Fibroblast of mammary gland (primary cell): ENCODE measurements at regions not wholly inside any gene's neighbourhood (a gene's known extent, or its start where the extent isn't known, plus 50 kb on each side); places are given as distances from the start of the nearest gene placed in this dataset.

Experiments
- DNase-seq: peaks from one replicate; pipeline ENCODE4 v3.0.0-alpha.2; 2010; ENCODE audit warnings: low read depth
- H3K4me3 ChIP-seq: 2 replicates; pipeline ENCODE4 v1.5.1; 2011; ENCODE audit warnings: low read depth, mild to moderate bottlenecking, low read length, moderate library complexity; ENCODE audit not compliant: control insufficient read depth
- CTCF ChIP-seq: conservative IDR thresholded peaks from 2 replicates; pipeline ENCODE4 v1.5.1; 2011; ENCODE audit warnings: low read depth, low read length, inconsistent platforms; ENCODE audit not compliant: control insufficient read depth, insufficient read depth

- no peak for TF ChIP-seq CTCF
- no peak for DNase-seq
Observed at GRCh38 chr10:2866569-2866968, 200.8 kb upstream of the PFKP start.

GRCh38 chr10:2861632-2862210 is 205.6 kb upstream of the PFKP start:
- TF ChIP-seq CTCF: no peak
- DNase-seq: no peak
- no peak overlapping the region for H3K4me3 ChIP-seq

More at GRCh38 chr10:2866569-2866968, 200.8 kb upstream of the PFKP start:
- no peak overlapping the region for H3K4me3 ChIP-seq

- no peak overlapping the region for H3K4me3 ChIP-seq
- TF ChIP-seq CTCF: no peak
- DNase-seq: no peak
Observed at GRCh38 chr10:2858452-2858851, 208.9 kb upstream of the PFKP start.

DNA sequence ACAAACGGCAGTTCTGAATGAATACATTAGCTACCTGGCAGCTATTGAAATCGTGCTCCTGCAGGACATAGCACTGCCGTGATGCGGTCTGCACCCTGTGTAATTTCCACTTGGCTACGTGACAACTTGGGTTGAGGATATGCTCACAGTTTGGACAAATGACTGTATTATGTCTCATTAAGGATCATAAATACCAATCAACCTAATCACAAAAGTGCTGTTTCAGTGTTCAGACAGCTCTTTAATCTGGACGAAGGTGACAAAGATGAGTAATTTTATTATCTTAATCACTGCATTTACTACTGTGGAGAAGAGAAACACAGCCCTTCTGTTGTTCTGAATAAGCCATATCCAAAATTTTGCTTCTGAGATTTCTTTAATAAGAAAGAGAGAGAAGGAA is 210.8 kb upstream of the PFKP start:
- no peak for TF ChIP-seq CTCF
- DNase-seq: no peak
- H3K4me3 ChIP-seq: no peak overlapping the region

GRCh38 chr10:2852574-2853323 is 214.6 kb upstream of the PFKP start:
- DNase-seq: no peak
- TF ChIP-seq CTCF: no peak
- no peak overlapping the region for H3K4me3 ChIP-seq

- no peak for DNase-seq
- no peak for TF ChIP-seq CTCF
- no peak overlapping the region for H3K4me3 ChIP-seq
Observed at GRCh38 chr10:2851566-2851965, 215.8 kb upstream of the PFKP start.
